NCI-H748 (cell line): ENCODE measurements at regions not wholly inside any gene's neighbourhood (a gene's known extent, or its start where the extent isn't known, plus 50 kb on each side); places are given as distances from the start of the nearest gene placed in this dataset.
"Not testable (repeated sequence)": the region's sequence is repeated elsewhere in the genome, so short reads cannot be mapped to it uniquely, and the experiment has no call there.

ENCODE experiments used
- DNase-seq: peaks from one replicate; lab custom pipeline; 2025; ENCODE audit not compliant: unreplicated experiment; lab: John Stamatoyannopoulos, UW

DNA sequence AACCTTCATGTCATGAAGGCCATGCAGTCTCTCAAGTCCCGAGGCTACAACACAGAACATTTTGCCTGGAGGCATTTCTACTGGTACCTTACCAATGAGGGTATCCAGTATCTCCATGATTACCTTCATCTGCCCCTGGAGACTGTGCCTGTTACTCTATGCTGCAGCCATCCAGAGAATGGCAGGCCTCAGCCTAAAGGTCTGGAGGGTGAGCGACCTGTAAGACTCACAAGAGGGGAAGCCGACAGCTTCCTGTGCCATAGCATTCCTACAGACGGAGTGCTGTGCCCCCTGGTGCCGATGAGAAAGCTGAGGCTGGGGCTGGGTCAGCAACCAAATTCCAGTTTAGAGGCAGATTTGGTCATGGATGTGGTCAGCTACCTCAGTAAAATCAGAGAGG is 51.3 kb upstream of the CADPS start:
- no peak for DNase-seq

DNA sequence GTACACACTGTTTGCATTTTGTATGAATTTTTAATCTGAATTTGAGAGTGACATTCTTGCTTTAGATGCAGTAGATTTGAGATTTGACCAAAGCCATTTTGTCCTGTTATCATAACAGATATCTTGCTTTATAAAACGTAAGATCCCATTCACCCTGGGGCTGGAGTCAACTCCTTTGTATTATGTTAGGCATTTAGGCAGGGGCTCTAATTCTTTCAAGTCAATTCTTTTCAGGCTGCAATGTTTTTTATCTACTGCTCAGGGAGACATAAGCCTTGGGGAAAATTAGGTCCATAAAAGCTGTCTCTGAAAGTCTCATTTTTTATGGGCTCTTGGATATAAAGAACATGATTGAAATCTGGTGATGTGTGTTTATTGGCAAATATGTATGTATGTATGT is 53.0 kb upstream of the CADPS start:
- no peak for DNase-seq

DNA sequence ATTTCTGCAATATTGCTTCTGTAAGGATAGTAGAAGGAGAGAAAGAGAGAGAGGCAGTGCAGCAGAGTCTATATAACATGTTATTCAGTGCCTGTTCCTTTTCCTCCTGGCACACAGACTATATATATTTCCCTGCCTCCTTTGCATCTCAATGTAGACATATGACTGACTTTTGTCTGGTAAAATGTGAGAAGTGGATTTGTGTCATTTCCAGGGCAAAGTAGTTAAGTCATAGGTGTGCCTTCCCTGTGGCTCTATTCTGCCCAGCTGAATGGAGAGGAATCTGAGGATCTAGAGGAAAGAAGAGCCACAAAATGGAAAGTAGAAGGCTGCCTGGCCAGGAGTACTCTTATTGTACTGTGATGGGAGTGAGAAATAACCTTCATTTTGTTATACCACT is 54.6 kb upstream of the CADPS start:
- DNase-seq: no peak

DNA sequence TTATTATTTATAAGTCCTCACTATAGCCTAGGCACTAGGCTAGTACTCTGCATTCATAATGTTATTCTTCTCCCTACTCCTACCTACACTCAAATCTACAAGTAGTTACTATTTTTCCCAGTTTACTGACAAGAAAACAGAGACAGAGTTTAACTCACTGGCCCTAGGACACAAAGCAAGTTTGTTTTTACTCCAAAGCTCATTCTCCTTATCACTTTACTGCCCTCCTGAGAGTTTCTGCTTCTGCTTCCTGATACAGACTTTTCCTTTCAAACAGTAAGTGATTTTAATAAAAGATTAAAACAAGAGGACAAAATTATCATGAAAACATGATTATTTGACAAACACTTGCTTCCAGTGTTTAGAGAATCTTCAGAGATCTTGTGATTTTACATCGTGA is 60.6 kb upstream of the CADPS start:
- DNase-seq: no peak

DNA sequence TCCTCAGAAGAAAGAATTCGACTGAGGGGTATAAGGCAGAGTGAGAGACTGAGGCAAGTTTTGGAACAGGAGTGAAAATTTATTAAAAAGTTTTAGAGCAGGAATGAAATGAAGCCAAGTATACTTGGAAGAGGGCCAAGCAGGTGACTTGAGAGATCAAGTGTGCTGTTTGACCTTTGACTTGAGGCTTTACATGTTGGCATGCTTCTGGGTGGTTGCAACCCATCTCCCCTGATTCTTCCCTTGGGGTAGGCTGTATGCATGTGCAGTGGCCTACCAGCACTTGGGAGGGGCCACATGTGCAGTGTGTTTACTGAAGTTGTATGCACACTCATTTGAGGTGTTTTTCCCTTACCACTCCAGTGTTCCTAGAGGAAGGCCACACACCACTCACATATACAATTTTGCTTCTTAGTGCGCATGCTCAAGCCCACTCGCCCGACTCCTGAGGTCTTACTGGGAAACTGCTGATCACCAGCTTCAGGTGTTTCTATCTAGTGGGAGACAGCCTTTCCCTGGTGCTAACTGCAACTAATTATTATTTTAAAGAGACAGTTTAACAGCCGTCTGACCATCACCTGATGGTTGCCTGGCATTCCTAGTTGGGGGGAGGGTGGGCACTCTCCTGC is 61.5 kb upstream of the CADPS start:
- DNase-seq: no peak

DNA sequence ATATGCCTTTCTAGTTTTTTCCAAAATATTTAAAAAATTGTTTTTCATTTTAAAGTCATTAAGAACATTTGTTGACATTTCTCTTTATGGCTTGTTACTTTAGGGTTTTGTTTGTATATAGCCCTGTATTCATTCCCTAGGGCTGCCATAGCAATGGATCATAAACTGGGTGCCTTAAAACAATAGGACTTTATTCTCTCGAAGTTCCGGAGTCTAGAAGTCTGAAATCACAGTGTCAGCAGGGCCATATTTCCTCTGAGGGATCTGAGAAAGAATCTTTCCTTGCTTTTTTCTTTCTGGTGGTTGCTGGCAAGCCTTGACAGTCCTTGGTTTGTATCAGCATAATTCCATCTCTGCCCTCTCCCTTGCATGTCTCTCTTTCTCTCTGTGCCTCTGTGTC is 63.4 kb upstream of the CADPS start:
- no peak for DNase-seq

DNA sequence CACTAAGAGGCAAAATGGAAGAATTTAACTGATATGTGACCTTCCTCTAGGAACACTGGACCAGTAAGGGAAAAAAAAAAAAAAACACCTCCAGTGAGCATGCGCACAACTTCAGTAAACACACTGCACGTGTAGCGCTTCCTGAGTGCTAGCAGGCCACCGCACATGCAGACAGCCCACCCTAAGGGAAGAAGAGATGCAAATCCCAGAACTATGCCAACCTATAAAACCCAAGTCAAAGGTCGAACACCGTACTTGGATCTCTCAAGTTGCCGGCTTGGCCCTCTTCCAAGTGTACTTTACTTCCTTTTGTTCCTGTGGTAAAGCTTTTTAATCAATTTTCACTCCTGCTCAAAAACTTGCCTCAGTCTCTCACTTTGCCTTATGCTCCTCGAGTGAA is 64.5 kb upstream of the CADPS start:
- DNase-seq: peak; percentile 3

DNA sequence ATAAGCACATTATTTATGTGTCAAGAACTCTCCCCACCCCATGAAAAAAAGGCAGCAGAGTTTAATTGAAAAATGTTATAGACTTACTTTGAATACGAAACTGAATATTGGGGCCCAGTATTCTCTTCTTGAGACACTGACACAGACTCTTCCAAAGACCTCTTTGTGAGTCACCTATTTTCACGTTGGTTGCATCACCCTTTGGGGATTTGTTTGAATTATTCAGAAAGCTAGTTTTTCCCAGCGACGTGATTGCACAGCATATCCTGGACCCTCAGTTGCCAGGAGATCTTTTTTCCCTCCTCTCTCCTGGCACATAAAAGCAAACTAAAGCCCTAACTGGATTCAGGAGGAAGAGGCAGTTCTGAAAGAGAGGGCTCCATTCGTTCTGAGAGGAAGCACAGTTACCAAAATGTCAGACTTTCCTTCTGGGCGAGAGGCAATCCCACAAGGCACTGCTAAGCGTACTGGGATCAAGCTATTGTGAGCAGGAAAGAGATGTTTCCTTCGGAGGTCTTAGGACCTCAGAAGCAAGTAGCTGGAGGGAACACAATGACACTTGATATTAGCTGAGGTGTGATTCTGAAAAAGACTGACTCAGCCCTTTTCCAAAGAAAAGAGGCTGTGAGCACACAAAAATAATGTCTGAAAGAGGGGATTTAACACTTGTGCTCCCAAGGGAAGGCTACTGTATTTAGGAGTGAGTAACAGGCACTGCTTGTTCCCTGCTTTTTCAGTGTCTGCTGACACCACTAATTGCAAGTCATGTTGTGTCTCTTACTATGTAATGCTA is 65.8 kb upstream of the CADPS start:
- DNase-seq: no peak

DNA sequence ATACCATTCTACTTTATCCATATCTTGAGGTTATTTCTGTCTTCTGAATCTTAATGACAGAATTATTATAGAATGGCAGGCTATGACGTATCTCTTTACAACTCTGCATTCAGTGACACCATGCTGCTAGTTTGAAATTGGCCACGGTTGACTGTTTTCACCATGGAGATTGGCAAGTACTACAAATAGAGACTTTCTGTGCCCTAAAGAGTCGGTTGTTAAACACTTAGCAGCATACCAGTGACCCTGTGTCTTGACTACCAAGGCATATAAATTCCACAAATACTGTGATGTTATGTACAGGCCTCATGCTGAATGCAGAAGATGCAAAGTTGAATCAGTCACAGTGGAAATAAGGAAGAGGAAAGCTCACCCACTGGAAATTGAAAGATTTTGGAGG is 67.0 kb upstream of the CADPS start:
- DNase-seq: no peak

DNA sequence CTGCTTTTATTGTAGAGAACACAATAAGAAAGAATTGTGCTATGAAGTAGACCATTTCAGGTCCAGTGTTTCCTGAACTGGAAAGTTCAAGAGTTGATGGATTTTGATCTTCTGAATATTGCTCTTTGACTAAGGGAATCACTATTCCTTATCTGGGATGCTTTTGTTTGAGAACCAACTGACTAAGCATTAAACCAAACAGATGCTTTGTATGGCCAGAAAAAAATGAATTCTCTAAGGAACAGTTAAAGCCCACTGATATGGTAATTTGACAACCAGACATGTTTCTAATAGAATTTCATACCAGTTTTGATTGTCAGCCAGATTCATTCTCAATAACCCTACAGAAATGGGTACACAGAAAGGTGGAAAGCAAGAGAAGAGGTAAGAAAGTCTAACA is 67.5 kb upstream of the CADPS start:
- DNase-seq: no peak

DNA sequence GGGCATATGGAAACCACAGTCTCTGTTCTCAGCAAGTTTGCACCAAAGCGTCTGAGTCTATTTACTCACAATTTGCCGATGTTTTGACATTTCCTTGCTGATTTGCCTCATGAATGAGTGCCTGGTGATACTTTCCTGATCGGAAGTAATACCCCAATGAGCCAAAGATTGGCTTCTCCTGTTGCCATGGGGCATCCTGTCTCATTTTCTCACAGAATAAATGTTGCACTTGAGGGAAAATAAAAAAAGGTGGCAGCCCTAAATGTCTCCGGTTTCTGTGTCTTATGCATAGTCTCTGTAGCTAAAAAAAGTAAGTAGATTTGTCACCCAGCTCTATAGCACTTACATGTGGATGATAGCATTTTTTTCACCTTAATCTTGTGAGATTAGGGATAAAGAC is 73.7 kb upstream of the CADPS start:
- DNase-seq: no peak

DNA sequence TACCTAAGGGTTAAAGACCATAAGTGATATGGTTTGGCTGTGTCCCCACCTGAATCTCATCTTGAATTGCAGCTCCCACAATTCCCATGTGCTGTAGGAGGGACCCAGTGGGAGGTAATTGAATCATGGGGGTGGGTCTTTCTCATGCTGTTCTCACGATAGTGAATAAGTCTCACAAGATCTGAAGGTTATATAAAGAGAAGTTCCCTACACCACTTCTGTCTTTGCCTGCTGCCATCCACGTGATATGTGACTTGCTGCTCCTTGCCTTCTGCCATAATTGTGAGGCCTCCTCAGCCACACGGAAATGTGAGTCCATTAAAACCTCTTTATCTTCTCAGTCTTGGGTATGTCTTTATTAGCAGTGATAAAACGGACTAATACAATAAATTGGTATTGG is 75.0 kb upstream of the CADPS start:
- no peak for DNase-seq

DNA sequence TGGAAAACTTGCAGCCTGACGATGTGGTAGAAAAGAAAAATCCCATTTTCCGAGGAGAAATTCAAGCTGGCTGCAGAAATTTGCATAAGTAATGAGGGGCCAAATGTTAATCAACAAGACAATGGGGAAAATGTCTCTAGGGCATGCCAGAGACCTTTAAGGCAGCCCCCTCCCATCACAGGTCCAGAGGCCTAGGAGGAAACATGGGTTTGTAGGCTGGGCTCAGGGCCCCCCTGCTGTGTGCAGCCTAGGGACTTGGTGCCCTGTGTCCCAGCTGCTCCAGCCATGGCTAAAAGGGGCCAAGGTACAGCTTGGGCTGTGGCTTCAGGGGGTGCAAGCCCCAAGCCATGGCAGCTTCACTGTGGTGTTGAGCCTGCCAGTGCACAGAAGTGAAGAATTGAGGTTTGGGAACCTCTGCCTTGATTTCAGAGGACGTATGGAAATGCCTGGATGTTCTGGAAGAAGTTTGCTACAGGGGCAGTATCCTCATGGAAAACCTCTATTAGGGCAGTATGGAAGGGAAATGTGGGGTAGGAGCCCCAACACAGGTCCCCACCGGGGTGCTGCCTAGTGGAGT is 75.9 kb upstream of the CADPS start:
- DNase-seq: no peak

DNA sequence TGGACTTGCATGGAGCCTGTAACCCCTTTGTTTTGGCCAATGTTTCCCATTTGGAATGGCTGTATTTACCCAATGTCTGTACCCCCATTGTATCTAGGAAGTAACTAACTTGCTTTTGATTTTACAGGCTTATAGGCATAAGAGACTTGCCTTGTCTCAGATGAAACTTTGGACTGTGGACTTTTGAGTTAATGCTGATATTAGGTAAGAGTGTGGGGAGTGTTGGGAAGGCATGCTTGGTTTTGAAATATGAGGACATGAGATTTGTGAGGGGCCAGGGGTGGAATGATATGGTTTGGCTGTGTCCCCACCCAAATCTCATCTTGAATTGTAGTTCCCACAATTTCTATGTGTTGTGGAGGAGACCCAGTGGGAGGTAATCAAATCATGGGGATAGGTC is 76.7 kb upstream of the CADPS start:
- DNase-seq: not testable (repeated sequence)

DNA sequence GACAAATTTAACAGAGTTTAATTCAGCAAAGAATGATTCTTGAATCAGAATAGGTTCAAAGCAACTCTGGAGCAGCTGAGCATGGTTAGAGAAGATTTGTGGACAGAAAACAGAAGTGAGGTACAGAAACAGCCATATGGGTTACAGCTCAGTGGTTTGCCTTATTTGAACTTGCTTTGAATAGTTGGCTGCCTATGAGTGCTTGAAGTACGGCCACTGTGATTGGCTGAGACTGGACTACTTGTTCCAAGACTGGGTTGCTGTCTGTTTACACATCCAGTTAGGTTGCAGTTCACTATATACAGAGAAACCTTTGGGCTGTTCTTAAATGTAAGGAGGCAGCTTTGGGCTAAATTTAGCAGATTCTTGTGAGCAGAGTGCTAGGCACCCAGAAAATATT is 79.4 kb upstream of the CADPS start:
- DNase-seq: peak; percentile 2

DNA sequence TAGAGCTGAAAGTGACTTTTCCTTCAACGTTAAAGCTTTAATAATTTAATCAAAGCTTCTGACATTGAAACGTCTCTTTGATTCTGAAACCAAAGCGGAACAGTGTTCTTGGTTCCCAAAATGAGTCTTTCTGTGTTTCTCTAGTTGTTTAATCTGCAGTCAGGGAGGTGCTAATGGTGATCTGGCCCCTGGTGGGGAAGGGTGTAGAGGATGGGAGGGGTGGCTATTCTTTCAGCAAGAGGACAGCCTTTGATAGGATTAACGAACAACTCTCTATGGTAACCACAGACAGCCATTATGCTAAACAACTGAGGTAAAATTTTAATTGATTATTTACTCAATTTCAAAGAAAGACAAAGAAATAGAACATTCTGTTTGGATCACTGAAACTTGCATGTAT is 79.9 kb upstream of the CADPS start:
- peak; percentile 8 for DNase-seq

DNA sequence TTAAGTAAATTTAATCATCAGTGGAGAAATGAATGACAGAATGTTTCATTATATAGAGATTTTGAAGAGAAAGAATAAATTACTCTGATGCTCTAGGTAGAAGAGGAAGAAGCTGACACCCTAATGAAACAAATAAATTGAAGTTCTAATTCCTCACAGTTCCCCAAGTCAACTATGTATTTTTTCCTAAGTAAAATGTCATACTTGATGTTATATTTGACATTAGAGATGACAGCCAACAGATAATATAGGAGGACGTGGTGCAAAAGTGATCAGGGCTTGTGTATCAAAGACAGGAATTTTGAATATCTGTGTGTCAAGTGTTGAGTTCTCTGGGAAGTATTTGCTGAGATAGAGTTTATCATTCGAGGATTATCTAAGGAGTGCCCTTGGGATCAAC is 81.2 kb upstream of the CADPS start:
- no peak for DNase-seq

DNA sequence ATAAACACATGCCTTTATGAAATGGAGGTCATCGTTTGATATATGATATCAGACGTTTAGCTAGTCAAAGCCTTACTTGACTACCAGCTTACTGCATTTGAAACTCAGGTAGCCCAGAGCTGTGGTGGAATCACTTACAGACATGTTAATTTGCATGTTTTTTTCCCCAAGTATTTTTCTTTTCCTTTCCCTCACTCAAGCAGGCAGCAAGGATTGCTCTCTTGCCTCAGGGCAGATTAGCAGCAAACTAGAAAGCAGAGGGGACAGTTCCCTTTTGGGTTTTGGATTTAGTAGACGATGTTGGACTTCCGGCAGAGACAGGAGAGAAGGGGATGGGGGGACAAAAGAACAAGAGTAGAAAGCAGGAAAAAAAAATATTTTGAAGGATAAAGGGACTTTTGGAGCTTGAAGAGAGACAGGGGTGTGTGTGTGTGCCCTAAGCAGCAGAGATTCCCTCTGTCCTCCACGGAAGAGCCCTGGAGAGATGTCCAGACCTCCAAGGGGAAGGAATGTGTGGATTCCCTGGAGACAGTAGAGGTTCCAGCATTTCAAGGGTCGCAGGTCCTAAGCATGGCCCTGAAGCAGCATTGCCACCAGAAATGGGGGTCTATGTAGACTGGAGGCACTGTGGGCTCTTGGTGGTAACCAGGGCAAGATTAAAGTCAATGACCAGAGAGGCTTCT is 86.8 kb upstream of the CADPS start:
- no peak for DNase-seq

DNA sequence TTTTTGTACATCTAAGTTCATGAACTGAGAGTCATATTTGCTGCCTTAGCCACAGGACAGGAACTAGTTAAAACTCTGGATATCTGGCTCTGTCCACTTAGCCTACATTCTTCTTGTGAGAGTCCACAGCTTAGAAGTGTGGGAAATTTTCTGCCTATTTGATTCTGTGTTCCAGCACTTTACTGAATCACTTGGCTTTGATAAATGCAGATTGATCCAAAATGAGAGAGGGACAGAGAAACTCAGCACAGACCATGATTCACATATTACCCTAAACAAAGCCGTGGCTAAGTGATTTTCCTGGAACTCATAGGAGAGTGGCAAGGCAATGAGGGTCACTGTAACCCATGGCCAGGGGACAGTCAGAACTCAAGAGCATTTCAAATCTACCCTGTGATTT is 87.5 kb upstream of the CADPS start:
- no peak for DNase-seq

DNA sequence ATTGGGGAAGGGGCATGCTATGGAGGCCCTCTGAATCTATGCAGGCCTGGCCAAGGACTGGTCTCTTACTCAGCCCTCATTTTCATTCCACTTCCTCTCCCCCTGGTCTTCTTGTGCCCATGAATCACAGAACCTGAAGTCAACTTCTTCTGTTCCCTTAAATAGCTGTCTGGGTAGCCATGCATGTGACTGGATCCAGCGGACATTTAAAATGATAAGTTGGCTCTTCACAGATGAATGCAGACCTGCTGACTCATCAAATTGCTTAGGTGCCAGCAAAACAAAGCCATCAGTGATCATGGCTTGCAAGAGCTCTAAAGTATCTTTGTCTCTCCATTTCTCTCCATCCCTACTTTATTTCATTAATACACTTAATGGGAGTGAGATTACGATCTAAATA is 90.1 kb upstream of the CADPS start:
- no peak for DNase-seq

DNA sequence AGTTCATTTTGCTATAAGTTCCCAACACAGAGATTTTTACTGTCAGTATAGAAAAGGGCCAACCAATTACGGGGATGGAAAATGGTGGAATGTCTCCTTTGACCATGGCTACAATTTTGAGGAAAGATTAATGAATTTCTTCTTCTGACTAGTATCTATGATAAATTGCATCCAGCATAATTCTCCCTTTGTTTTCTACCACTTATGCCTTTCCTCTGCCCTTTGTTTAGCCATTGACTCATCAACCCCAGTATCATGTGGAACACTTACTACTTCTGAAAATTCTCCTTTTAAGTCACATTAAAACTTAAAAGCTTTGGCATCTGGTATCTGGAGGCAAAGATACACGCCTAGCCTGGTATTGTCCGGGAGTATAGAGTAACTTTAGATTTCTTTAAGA is 92.9 kb upstream of the CADPS start:
- DNase-seq: no peak

DNA sequence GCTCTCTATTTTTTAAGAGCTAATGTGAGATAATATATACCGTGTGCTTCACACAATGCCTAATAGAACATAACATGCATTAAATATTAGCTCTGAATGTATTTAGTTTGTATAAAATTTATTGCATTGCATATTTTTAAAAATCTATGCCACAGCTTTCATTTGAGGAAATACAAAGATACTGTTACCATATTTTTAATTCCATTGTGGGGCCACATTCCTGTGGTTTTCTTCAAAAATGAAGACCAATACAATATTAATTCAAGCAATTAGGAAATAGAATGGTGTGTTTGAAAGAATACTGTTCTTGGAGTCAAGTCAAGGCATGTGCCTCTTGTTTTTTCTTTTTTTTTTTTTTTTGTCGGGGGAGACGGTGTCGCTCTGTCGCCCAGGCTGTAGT is 95.4 kb upstream of the CADPS start:
- DNase-seq: no peak
